CD14-positive monocyte (primary cell): ENCODE measurements at regions not wholly inside any gene's neighbourhood (a gene's known extent, or its start where the extent isn't known, plus 50 kb on each side); places are given as distances from the start of the nearest gene placed in this dataset.

Source experiments
- DNase-seq, 3 donors: peaks; one replicate each; pipeline ENCODE4 v3.0.0-alpha.2; 2011 to 2022
- H2AFZ ChIP-seq: 2 replicates; pipeline ENCODE4 v1.6.0; 2012; ENCODE audit warnings: mild to moderate bottlenecking, low read depth, low read length, inconsistent platforms; ENCODE audit not compliant: insufficient read depth, poor library complexity, severe bottlenecking
- H3K27ac ChIP-seq, 2 donors: 1 replicate in 1 of 2; 2 replicates in 1 of 2; pipeline ENCODE4 v1.5.1; 2012 to 2013; ENCODE audit warnings: low read length in 2 of 2, control low read depth in 1 of 2, inconsistent platforms in 1 of 2, low read depth in 1 of 2, mild to moderate bottlenecking in 1 of 2
- H3K27me3 ChIP-seq, 2 donors: one replicate each; pipeline versions ENCODE4 v1.6.0 to v1.6.1; 2011 to 2013; ENCODE audit warnings: low read length in 2 of 2; ENCODE audit not compliant: control insufficient read depth in 2 of 2, insufficient read depth in 2 of 2
- H3K36me3 ChIP-seq, 2 donors: replicated peaks in 1 of 2; 1 replicate in 1 of 2; 2 replicates in 1 of 2; pipeline versions ENCODE4 v1.5.1 to v1.6.1; 2012 to 2013; ENCODE audit warnings: low read length in 2 of 2, control low read depth in 1 of 2, inconsistent platforms in 1 of 2, mild to moderate bottlenecking in 1 of 2; ENCODE audit not compliant: insufficient read depth in 2 of 2, control insufficient read depth in 1 of 2
- H3K4me1 ChIP-seq, 2 donors: 1 replicate in 1 of 2; 2 replicates in 1 of 2; pipeline versions ENCODE4 v1.5.1 to v1.6.1; 2012 to 2013; ENCODE audit warnings: low read length in 2 of 2, control low read depth in 1 of 2, inconsistent platforms in 1 of 2, mild to moderate bottlenecking in 1 of 2, moderate library complexity in 1 of 2; ENCODE audit not compliant: insufficient read depth in 2 of 2, control insufficient read depth in 1 of 2
- H3K4me2 ChIP-seq: replicated peaks from 2 replicates; pipeline ENCODE3; 2012; ENCODE audit warnings: low read length, moderate library complexity, mild to moderate bottlenecking; ENCODE audit not compliant: poor library complexity, severe bottlenecking; ENCODE audit errors: extremely low read depth
- H3K4me3 ChIP-seq, 3 experiments: fragments of 200-600 bp in 1 of 3; sonication (generic) in 1 of 3; replicated peaks in 1 of 3; 1 replicate in 2 of 3; 2 replicates in 1 of 3; pipeline ENCODE4 v1.5.1; 2011 to 2013; ENCODE audit warnings: low read length in 3 of 3, mild to moderate bottlenecking in 3 of 3, control low read depth in 2 of 3, low read depth in 2 of 3, inconsistent platforms in 1 of 3, moderate library complexity in 1 of 3
- H3K79me2 ChIP-seq: 2 replicates; pipeline ENCODE4 v1.6.0; 2012; ENCODE audit warnings: mild to moderate bottlenecking, control low read depth, inconsistent platforms, low read length, moderate library complexity; ENCODE audit not compliant: insufficient read depth
- H3K9ac ChIP-seq: 2 replicates; pipeline ENCODE4 v1.6.0; 2017; ENCODE audit warnings: low read length, mild to moderate bottlenecking; ENCODE audit not compliant: insufficient read depth, poor library complexity, severe bottlenecking
- H3K9me3 ChIP-seq, 2 donors: replicated peaks in 1 of 2; 1 replicate in 1 of 2; 2 replicates in 1 of 2; pipeline versions ENCODE4 v1.5.1 to v1.6.1; 2012 to 2013; ENCODE audit warnings: low read length in 2 of 2, control low read depth in 1 of 2; ENCODE audit not compliant: control insufficient read depth in 1 of 2, insufficient read depth in 1 of 2
- H4K20me1 ChIP-seq: 2 replicates; pipeline ENCODE4 v1.6.0; 2012; ENCODE audit warnings: mild to moderate bottlenecking, low read length, control low read depth, moderate library complexity; ENCODE audit not compliant: insufficient read depth
- H3K27ac Mint-ChIP-seq, 7 donors: one replicate each; pipeline ENCODE4 v1.8.0; 2020; ENCODE audit warnings: mild to moderate bottlenecking in 7 of 7, mixed read lengths in 7 of 7, moderate library complexity in 6 of 7, inconsistent platforms in 2 of 7
- H3K27me3 Mint-ChIP-seq, 3 donors: one replicate each; pipeline ENCODE4 v1.8.0; 2021 to 2022; ENCODE audit warnings: low read depth in 3 of 3, mild to moderate bottlenecking in 3 of 3, mixed read lengths in 3 of 3, moderate library complexity in 3 of 3, inconsistent platforms in 1 of 3
- H3K36me3 Mint-ChIP-seq, 2 donors: one replicate each; pipeline ENCODE4 v1.8.0; 2020; ENCODE audit warnings: mixed read lengths in 2 of 2, inconsistent platforms in 1 of 2, mild to moderate bottlenecking in 1 of 2
- H3K4me1 Mint-ChIP-seq: one replicate; pipeline ENCODE4 v1.8.0; 2020; ENCODE audit warnings: mild to moderate bottlenecking, mixed read lengths
- H3K4me3 Mint-ChIP-seq, 2 donors: one replicate each; pipeline ENCODE4 v1.8.0; 2020; ENCODE audit warnings: mild to moderate bottlenecking in 2 of 2, mixed read lengths in 2 of 2, moderate library complexity in 1 of 2
- H3K9me3 Mint-ChIP-seq, 7 donors: one replicate each; pipeline ENCODE4 v1.8.0; 2020 to 2022; ENCODE audit warnings: mixed read lengths in 7 of 7, mild to moderate bottlenecking in 6 of 7, moderate library complexity in 6 of 7, inconsistent platforms in 2 of 7
- WGBS: methylation state at CpG from one replicate; pipeline ENCODE4 v1.1.5; 2013; ENCODE audit warnings: missing lambda C conversion rate; ENCODE audit not compliant: insufficient coverage; 5-methylcytosine and 5-hydroxymethylcytosine counted together
- intact Hi-C, 2 donors: fragments of 100-400 bp; cut with micrococcal nuclease; formaldehyde crosslinking; loops; one replicate each; pipeline versions ENCODE4 v1.15.0 to v1.15.1; 2023
- TF ChIP-seq, protein P1 (sequence below): fragments of 200-600 bp; IDR thresholded peaks from one replicate; pipeline ENCODE4 v1.8.0; 2022; ENCODE audit warnings: antibody characterized with exemption, mild to moderate bottlenecking

GRCh38 chr21:24259241-24259640 is 1348.0 kb downstream of the MRPL39 start:
- Mint-ChIP-seq H3K4me1 (no peaks in the 10 kb centered on the region), H3K27me3 (no peaks in the 10 kb centered on the region), H3K27ac (no peak overlapping the region), H3K9me3 (peaks cover 0 to 7% (median 2%) of the 10 kb centered on the region in 7 donors), H3K4me3 (no peak overlapping the region), H3K36me3 (no peaks in the 10 kb centered on the region)
- no peak overlapping the region for H3K4me3 ChIP-seq
- H3K9ac ChIP-seq: no peak overlapping the region
- DNase-seq: no peak
- TF ChIP-seq, protein P1, sequence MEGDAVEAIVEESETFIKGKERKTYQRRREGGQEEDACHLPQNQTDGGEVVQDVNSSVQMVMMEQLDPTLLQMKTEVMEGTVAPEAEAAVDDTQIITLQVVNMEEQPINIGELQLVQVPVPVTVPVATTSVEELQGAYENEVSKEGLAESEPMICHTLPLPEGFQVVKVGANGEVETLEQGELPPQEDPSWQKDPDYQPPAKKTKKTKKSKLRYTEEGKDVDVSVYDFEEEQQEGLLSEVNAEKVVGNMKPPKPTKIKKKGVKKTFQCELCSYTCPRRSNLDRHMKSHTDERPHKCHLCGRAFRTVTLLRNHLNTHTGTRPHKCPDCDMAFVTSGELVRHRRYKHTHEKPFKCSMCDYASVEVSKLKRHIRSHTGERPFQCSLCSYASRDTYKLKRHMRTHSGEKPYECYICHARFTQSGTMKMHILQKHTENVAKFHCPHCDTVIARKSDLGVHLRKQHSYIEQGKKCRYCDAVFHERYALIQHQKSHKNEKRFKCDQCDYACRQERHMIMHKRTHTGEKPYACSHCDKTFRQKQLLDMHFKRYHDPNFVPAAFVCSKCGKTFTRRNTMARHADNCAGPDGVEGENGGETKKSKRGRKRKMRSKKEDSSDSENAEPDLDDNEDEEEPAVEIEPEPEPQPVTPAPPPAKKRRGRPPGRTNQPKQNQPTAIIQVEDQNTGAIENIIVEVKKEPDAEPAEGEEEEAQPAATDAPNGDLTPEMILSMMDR: no peak
- no peaks in the 10 kb centered on the region for H3K36me3 ChIP-seq
- no peak overlapping the region for H3K27ac ChIP-seq
- no peak overlapping the region for H3K4me2 ChIP-seq
- intact Hi-C loops: no loop called here
- no peaks in the 10 kb centered on the region for H3K27me3 ChIP-seq
- H2AFZ ChIP-seq: no peak overlapping the region
- no peaks in the 10 kb centered on the region for H3K79me2 ChIP-seq
- no CpG with 5 or more reads among the region's 1 CpG for WGBS
- no peaks in the 10 kb centered on the region for H4K20me1 ChIP-seq
- no peaks in the 10 kb centered on the region for H3K9me3 ChIP-seq
- no peaks in the 10 kb centered on the region for H3K4me1 ChIP-seq

DNA sequence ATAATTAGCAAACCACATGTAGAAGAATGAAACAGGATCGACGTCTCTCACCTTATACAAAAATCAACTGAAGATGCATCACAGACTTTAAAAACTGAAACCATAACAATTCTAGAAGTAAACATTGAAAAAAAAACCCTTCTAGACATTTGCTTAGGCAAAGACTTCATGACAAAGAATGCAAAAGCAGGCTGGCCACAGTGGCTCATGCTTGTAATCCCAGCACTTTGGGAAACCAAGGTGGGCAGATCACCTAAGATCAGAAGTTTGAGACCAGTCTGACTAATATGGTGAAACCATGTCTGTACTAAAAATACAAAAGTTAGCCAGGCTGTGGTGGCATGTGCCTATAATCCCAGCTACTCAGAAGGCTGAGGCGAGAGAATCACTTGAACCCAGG is 1351.7 kb downstream of the MRPL39 start:
- no peaks in the 10 kb centered on the region for H3K4me1 Mint-ChIP-seq
- Histone ChIP-seq H3K27ac (no peak overlapping the region), H3K4me3 (no peak overlapping the region), H3K27me3 (no peaks in the 10 kb centered on the region), H3K9ac (no peak overlapping the region), H3K4me2 (no peak overlapping the region), H3K79me2 (no peaks in the 10 kb centered on the region), H3K4me1 (no peaks in the 10 kb centered on the region), H3K36me3 (no peaks in the 10 kb centered on the region), H3K9me3 (no peaks in the 10 kb centered on the region), H4K20me1 (no peaks in the 10 kb centered on the region), H2AFZ (no peak overlapping the region)
- H3K36me3 Mint-ChIP-seq: no peaks in the 10 kb centered on the region
- H3K27ac Mint-ChIP-seq: no peak overlapping the region
- H3K9me3 Mint-ChIP-seq: peaks cover 0 to 9% (median 3%) of the 10 kb centered on the region in 7 donors
- no CpG with 5 or more reads among the region's 3 CpGs for WGBS
- no peak for DNase-seq
- TF ChIP-seq, protein P1: no peak
- intact Hi-C loops: no loop called here
- H3K27me3 Mint-ChIP-seq: peaks cover 0 to 2% (median 0%) of the 10 kb centered on the region in 3 donors
- no peak overlapping the region for H3K4me3 Mint-ChIP-seq
